Transverse colon (tissue), 3 donors: ENCODE measurements at regions not wholly inside any gene's neighbourhood (a gene's known extent, or its start where the extent isn't known, plus 50 kb on each side); places are given as distances from the start of the nearest gene placed in this dataset.

Experiments
- EP300 ChIP-seq: sonication (generic); formaldehyde crosslinking; IDR thresholded peaks from one replicate; pipeline ENCODE4 v1.6.1; 2017; ENCODE audit warnings: antibody characterized with exemption, low read depth
- POLR2A ChIP-seq: fragments of 450-650 bp; IDR thresholded peaks from one replicate; pipeline ENCODE4 v1.6.1; 2016; ENCODE audit warnings: antibody characterized with exemption, mild to moderate bottlenecking, moderate library complexity
- TF ChIP-seq, protein P1 (sequence below), 5 experiments: fragments of 200-600 bp in 3 of 5; fragments of 450-650 bp in 2 of 5; sonication (generic) in 3 of 5; IDR thresholded peaks; 1 replicate in 2 of 5; 2 replicates in 3 of 5; pipeline ENCODE4 v1.5.1; 2016 to 2017; ENCODE audit warnings: antibody characterized with exemption in 5 of 5, inconsistent platforms in 3 of 5, mild to moderate bottlenecking in 2 of 5, moderate library complexity in 1 of 5

DNA sequence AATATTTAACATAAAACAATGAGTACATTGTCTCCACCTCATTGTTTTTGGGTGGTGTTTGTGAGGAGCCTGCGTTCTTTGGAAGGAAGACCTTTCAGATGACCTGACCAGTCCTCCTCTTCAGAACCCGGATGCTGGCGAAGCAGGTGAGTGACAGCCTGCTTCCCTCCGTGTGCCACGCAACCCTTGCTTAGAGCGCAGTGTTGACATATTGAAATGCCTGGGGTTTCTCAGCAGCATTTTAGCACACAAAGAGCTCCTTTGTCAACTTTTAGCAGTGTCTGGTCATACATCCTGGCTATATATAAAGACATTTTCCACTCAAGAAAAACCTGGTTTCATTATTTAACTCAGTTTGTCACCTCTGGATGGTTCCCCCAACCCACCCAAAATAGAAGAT lies 335.7 kb upstream of the POU3F3 start:
- TF ChIP-seq, protein P1, sequence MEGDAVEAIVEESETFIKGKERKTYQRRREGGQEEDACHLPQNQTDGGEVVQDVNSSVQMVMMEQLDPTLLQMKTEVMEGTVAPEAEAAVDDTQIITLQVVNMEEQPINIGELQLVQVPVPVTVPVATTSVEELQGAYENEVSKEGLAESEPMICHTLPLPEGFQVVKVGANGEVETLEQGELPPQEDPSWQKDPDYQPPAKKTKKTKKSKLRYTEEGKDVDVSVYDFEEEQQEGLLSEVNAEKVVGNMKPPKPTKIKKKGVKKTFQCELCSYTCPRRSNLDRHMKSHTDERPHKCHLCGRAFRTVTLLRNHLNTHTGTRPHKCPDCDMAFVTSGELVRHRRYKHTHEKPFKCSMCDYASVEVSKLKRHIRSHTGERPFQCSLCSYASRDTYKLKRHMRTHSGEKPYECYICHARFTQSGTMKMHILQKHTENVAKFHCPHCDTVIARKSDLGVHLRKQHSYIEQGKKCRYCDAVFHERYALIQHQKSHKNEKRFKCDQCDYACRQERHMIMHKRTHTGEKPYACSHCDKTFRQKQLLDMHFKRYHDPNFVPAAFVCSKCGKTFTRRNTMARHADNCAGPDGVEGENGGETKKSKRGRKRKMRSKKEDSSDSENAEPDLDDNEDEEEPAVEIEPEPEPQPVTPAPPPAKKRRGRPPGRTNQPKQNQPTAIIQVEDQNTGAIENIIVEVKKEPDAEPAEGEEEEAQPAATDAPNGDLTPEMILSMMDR (IDR thresholded peaks at IDR 0.05) = no peak
- TF ChIP-seq POLR2A (no peak), EP300 (no peak)
